GM19043 (cell line): ENCODE measurements at regions not wholly inside any gene's neighbourhood (a gene's known extent, or its start where the extent isn't known, plus 50 kb on each side); places are given as distances from the start of the nearest gene placed in this dataset.
"Not testable (repeated sequence)": the region's sequence is repeated elsewhere in the genome, so short reads cannot be mapped to it uniquely, and the experiment has no call there.

Experiments used
- ATAC-seq: cut with Tn5 transposase; IDR thresholded peaks from one replicate; pipeline ENCODE4 v1.9.1; 2021; ENCODE audit warnings: low read depth; ENCODE audit not compliant: unreplicated experiment

- not testable (repeated sequence) for ATAC-seq
Observed at GRCh38 chr10:117838500-117839498, 207.9 kb downstream of the RAB11FIP2 start.

GRCh38 chr10:117856426-117856825 lies 190.3 kb downstream of the RAB11FIP2 start:
- not testable (repeated sequence) for ATAC-seq

- no peak for ATAC-seq
Observed at GRCh38 chr10:117860135-117860534, 186.6 kb downstream of the RAB11FIP2 start.

GRCh38 chr10:117860823-117861222 lies 185.9 kb downstream of the RAB11FIP2 start:
- no peak for ATAC-seq

- no peak for ATAC-seq
Observed at GRCh38 chr10:117861329-117861728, 185.4 kb downstream of the RAB11FIP2 start.

GRCh38 chr10:117863771-117864170 lies 183.0 kb downstream of the RAB11FIP2 start:
- ATAC-seq = no peak

- no peak for ATAC-seq
Observed at GRCh38 chr10:117865945-117866344, 180.8 kb downstream of the RAB11FIP2 start.

- ATAC-seq = no peak
Observed at GRCh38 chr10:117868151-117868550, 178.6 kb downstream of the RAB11FIP2 start.

- ATAC-seq = no peak
Observed at GRCh38 chr10:117875793-117876192, 170.9 kb downstream of the RAB11FIP2 start.

GRCh38 chr10:117876210-117876609 lies 170.5 kb downstream of the RAB11FIP2 start:
- ATAC-seq = no peak

- no peak for ATAC-seq
Observed at GRCh38 chr10:117878626-117879025, 168.1 kb downstream of the RAB11FIP2 start.

- no peak for ATAC-seq
Observed at GRCh38 chr10:117884093-117884492, 162.6 kb downstream of the RAB11FIP2 start.

- ATAC-seq = no peak
Observed at GRCh38 chr10:117884592-117884991, 162.1 kb downstream of the RAB11FIP2 start.

- ATAC-seq = no peak
Observed at GRCh38 chr10:117885206-117885829, 161.4 kb downstream of the RAB11FIP2 start.

- ATAC-seq = no peak
Observed at GRCh38 chr10:117886766-117887165, 160.0 kb downstream of the RAB11FIP2 start.

GRCh38 chr10:117889664-117890063 lies 157.1 kb downstream of the RAB11FIP2 start:
- ATAC-seq = no peak

- no peak for ATAC-seq
Observed at GRCh38 chr10:117892681-117893220, 154.0 kb downstream of the RAB11FIP2 start.

GRCh38 chr10:117894339-117894738 lies 152.4 kb downstream of the RAB11FIP2 start:
- no peak for ATAC-seq

- no peak for ATAC-seq
Observed at GRCh38 chr10:117896517-117896916, 150.2 kb downstream of the RAB11FIP2 start.

- ATAC-seq = no peak
Observed at GRCh38 chr10:117899181-117899683, 147.5 kb downstream of the RAB11FIP2 start.

- ATAC-seq = no peak
Observed at GRCh38 chr10:117900280-117900679, 146.5 kb downstream of the RAB11FIP2 start.
